ENCODE measurements at regions not wholly inside any gene's neighbourhood (a gene's known extent, or its start where the extent isn't known, plus 50 kb on each side); places are given as distances from the start of the nearest gene placed in this dataset. TPM values are rescaled to one million over a fixed set of nuclear protein-coding genes. Genes with fewer than 3 reads are reported as not detected.

DNA sequence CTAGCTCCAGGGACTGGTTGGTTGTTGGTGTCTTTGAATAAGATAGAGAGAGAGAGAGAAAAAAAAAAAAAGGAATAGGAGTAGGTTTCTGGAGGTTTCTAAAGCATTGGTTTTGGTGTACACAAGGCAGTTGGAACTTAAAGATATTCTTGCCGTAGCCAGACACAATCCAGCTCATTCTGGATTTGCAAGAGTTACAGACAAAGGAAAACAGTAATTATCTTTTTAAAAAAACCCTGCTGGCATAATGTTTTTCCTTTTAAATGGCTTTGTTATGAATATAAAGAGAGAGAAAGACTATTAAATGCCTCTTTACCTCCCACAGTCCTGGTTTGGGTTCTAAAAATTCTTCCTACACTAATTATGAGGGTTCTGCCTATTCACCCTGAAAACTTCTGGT is 120.4 kb upstream of the RAG2 start:
- H3K4me3 ChIP-seq (ENCODE audit: insufficient read depth, low read length): no peak overlapping the region
- TF ChIP-seq, protein P1, sequence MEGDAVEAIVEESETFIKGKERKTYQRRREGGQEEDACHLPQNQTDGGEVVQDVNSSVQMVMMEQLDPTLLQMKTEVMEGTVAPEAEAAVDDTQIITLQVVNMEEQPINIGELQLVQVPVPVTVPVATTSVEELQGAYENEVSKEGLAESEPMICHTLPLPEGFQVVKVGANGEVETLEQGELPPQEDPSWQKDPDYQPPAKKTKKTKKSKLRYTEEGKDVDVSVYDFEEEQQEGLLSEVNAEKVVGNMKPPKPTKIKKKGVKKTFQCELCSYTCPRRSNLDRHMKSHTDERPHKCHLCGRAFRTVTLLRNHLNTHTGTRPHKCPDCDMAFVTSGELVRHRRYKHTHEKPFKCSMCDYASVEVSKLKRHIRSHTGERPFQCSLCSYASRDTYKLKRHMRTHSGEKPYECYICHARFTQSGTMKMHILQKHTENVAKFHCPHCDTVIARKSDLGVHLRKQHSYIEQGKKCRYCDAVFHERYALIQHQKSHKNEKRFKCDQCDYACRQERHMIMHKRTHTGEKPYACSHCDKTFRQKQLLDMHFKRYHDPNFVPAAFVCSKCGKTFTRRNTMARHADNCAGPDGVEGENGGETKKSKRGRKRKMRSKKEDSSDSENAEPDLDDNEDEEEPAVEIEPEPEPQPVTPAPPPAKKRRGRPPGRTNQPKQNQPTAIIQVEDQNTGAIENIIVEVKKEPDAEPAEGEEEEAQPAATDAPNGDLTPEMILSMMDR (IDR thresholded peaks at IDR 0.05; ENCODE audit: extremely low read depth, low read depth, low read length): no peak
- no peaks in the 10 kb centered on the region for H3K4me1 ChIP-seq (ENCODE audit: insufficient read depth, low read length)
- H2AFZ ChIP-seq (ENCODE audit: low read length): no peak overlapping the region
- no peaks in the 10 kb centered on the region for H3K9me3 ChIP-seq (ENCODE audit: low read depth, low read length)
- H3K27me3 ChIP-seq (ENCODE audit: insufficient read depth, low read length): no peaks in the 10 kb centered on the region
- H3K79me2 ChIP-seq (ENCODE audit: insufficient read depth, low read length): no peaks in the 10 kb centered on the region
- DNase-seq (ENCODE audit: insufficient read length, low spot score, missing footprints): no peak
- H4K20me1 ChIP-seq (ENCODE audit: insufficient read depth, low read length): no peaks in the 10 kb centered on the region
- H3K27ac ChIP-seq (ENCODE audit: low read depth, low read length): no peak overlapping the region
- no peaks in the 10 kb centered on the region for H3K36me3 ChIP-seq (ENCODE audit: insufficient read depth, low read length)
- no peak overlapping the region for H3K4me2 ChIP-seq (ENCODE audit: insufficient read depth, low read length)

DNA sequence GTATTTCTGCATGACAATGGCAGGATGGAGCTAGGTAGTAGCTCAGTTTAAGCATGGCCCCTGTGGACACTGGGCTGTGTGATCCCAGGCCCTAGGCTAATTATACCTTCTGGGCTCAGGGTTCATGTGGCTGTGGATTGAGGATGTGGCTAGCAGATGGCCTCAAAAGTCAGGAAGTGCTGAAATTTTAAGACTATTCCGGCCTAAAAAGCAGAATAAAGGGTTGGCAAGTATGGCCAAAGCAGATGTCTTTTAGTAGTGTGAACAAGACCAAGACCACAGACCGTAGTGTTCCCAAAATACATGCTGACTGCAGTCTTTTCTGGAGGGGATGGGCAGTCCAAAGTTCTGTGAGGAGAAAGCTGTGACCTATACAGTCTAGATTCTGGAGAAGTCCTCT is 115.7 kb upstream of the RAG2 start:
- no peak for DNase-seq (ENCODE audit: insufficient read length, low spot score, missing footprints)
- TF ChIP-seq, protein P1 (IDR thresholded peaks at IDR 0.05; ENCODE audit: extremely low read depth, low read depth, low read length): no peak

DNA sequence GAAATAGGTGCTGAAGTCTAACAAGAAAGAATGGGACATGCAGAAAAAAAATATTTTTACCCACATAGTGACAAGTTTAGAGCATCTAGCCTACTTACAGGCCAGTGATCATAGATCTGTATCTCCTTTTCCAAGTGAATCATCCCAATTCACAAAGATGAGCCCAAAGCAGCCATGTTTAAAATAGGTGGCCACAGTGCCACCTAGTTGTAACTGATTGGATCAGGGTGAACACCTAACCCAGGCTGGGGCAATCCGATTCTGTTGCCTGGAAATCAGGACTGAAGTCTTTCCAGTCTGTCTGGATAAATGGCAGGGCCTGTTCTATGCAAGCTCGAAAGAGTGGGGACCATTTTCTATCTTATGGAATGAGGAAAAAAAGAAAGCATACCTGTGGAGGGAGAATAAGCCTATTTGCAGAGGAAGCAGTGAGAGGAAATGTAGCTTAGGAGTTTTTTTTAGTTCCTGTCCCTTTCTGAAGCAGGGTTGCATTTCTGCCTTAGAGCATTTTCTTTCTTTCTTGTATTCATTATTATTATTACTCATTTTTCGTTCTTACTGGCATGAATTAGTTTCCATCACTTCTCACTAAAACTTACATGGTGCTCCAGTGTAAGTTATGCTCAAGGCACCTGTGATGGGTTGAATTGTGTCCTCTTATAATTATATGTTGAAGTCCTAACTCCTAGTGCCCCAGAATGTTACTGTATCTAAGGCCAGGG is 113.2 kb upstream of the RAG2 start:
- no peak for DNase-seq (ENCODE audit: insufficient read length, low spot score, missing footprints)
- H3K4me1 ChIP-seq (ENCODE audit: insufficient read depth, low read length): no peaks in the 10 kb centered on the region
- no peak overlapping the region for H2AFZ ChIP-seq (ENCODE audit: low read length)
- H3K27ac ChIP-seq (ENCODE audit: low read depth, low read length): no peak overlapping the region
- TF ChIP-seq, protein P1 (IDR thresholded peaks at IDR 0.05; ENCODE audit: extremely low read depth, low read depth, low read length): no peak
- H3K4me3 ChIP-seq (ENCODE audit: insufficient read depth, low read length): no peak overlapping the region
- no peaks in the 10 kb centered on the region for H3K79me2 ChIP-seq (ENCODE audit: insufficient read depth, low read length)
- no peaks in the 10 kb centered on the region for H3K9me3 ChIP-seq (ENCODE audit: low read depth, low read length)
- H4K20me1 ChIP-seq (ENCODE audit: insufficient read depth, low read length): no peaks in the 10 kb centered on the region
- no peaks in the 10 kb centered on the region for H3K27me3 ChIP-seq (ENCODE audit: insufficient read depth, low read length)
- H3K4me2 ChIP-seq (ENCODE audit: insufficient read depth, low read length): no peak overlapping the region
- H3K36me3 ChIP-seq (ENCODE audit: insufficient read depth, low read length): no peaks in the 10 kb centered on the region

More for the DNA sequence above, 115.7 kb upstream of the RAG2 start:
- Histone ChIP-seq H3K4me1 (ENCODE audit: insufficient read depth, low read length) (no peaks in the 10 kb centered on the region), H3K27ac (ENCODE audit: low read depth, low read length) (no peak overlapping the region), H2AFZ (ENCODE audit: low read length) (no peak overlapping the region), H3K9me3 (ENCODE audit: low read depth, low read length) (no peaks in the 10 kb centered on the region), H3K4me3 (ENCODE audit: insufficient read depth, low read length) (no peak overlapping the region), H3K36me3 (ENCODE audit: insufficient read depth, low read length) (no peaks in the 10 kb centered on the region), H4K20me1 (ENCODE audit: insufficient read depth, low read length) (no peaks in the 10 kb centered on the region), H3K79me2 (ENCODE audit: insufficient read depth, low read length) (no peaks in the 10 kb centered on the region), H3K27me3 (ENCODE audit: insufficient read depth, low read length) (no peaks in the 10 kb centered on the region), H3K4me2 (ENCODE audit: insufficient read depth, low read length) (no peak overlapping the region)

Small RNA genes lying in the stretch of these regions (small RNA-seq; reads per million reads assigned to genes)
- gene RF00322 (not detected), gene RNU6-99P (not detected)

All from osteoblast (primary cell).